Vagina (tissue), 2 donors: ENCODE measurements at regions not wholly inside any gene's neighbourhood (a gene's known extent, or its start where the extent isn't known, plus 50 kb on each side); places are given as distances from the start of the nearest gene placed in this dataset.

Experiments used
- DNase-seq, 2 donors: peaks; one replicate each; pipeline ENCODE4 v3.0.0-alpha.2; 2017; ENCODE audit errors: extremely low spot score in 2 of 2
- H3K27ac ChIP-seq: fragments of 200-600 bp; sonication (generic); one replicate; pipeline ENCODE4 v1.5.1; 2019
- H3K27me3 ChIP-seq: fragments of 200-600 bp; sonication (generic); one replicate; pipeline ENCODE4 v1.5.1; 2019
- H3K36me3 ChIP-seq, 2 donors: fragments of 200-600 bp; sonication (generic); one replicate each; pipeline ENCODE4 v1.5.1; 2017 to 2019
- H3K4me1 ChIP-seq: fragments of 200-600 bp; sonication (generic); one replicate; pipeline ENCODE4 v1.5.1; 2019
- H3K4me3 ChIP-seq, 2 donors: fragments of 200-600 bp; sonication (generic); 1 replicate in 1 of 2; 2 replicates in 1 of 2; pipeline ENCODE4 v1.5.1; 2016 to 2019
- H3K9me3 ChIP-seq: fragments of 200-600 bp; sonication (generic); one replicate; pipeline ENCODE4 v1.5.1; 2019
- CTCF ChIP-seq, 3 experiments: fragments of 450-650 bp in 2 of 3; fragments of 200-600 bp in 1 of 3; sonication (generic) in 1 of 3; IDR thresholded peaks; one replicate each; pipeline ENCODE4 v1.5.1; 2017 to 2019; ENCODE audit warnings: antibody characterized with exemption in 3 of 3, mild to moderate bottlenecking in 2 of 3, moderate library complexity in 2 of 3
- POLR2A ChIP-seq, 2 donors: fragments of 450-650 bp; IDR thresholded peaks; one replicate each; pipeline ENCODE4 v1.6.1; 2017; ENCODE audit warnings: antibody characterized with exemption in 2 of 2, mild to moderate bottlenecking in 2 of 2, moderate library complexity in 2 of 2
- POLR2AphosphoS5 ChIP-seq, 2 donors: sonication (generic); formaldehyde crosslinking; IDR thresholded peaks; one replicate each; pipeline ENCODE4 v1.9.0; 2017; ENCODE audit warnings: antibody characterized with exemption in 2 of 2, mild to moderate bottlenecking in 2 of 2, low read depth in 1 of 2; ENCODE audit not compliant: insufficient read depth in 1 of 2
- intact Hi-C: fragments of 100-400 bp; cut with DNase I; formaldehyde crosslinking; loops from one replicate; pipeline ENCODE4 v1.15.1; 2023

- intact Hi-C loops: no loop called here
- Histone ChIP-seq H3K27ac (no peak overlapping the region), H3K9me3 (no peaks in the 10 kb centered on the region), H3K36me3 (no peaks in the 10 kb centered on the region), H3K4me1 (no peaks in the 10 kb centered on the region), H3K27me3 (no peaks in the 10 kb centered on the region), H3K4me3 (no peak overlapping the region)
- TF ChIP-seq POLR2A (IDR thresholded peaks at IDR 0.05) (no peak), CTCF (IDR thresholded peaks at IDR 0.05) (no peak), POLR2AphosphoS5 (IDR thresholded peaks at IDR 0.05; ENCODE audit: insufficient read depth in 1 of 2, low read depth in 1 of 2) (no peak)
- DNase-seq: no peak
Measured at GRCh38 chr16:9300252-9300651, 208.8 kb downstream of the HAPSTR1 start.

GRCh38 chr16:9302072-9302471 lies 210.6 kb downstream of the HAPSTR1 start:
- no peak for TF ChIP-seq POLR2A (IDR thresholded peaks at IDR 0.05)
- no peak for TF ChIP-seq CTCF (IDR thresholded peaks at IDR 0.05)
- TF ChIP-seq POLR2AphosphoS5 (IDR thresholded peaks at IDR 0.05; ENCODE audit: insufficient read depth in 1 of 2, low read depth in 1 of 2): no peak
- no peaks in the 10 kb centered on the region for H3K9me3 ChIP-seq
- no peak for DNase-seq
- intact Hi-C loops: no loop called here
- no peaks in the 10 kb centered on the region for H3K4me1 ChIP-seq
- no peaks in the 10 kb centered on the region for H3K36me3 ChIP-seq
- no peaks in the 10 kb centered on the region for H3K27me3 ChIP-seq
- H3K4me3 ChIP-seq: no peak overlapping the region
- H3K27ac ChIP-seq: no peak overlapping the region

- intact Hi-C loops: no loop called here
- Histone ChIP-seq H3K9me3 (no peaks in the 10 kb centered on the region), H3K4me3 (no peak overlapping the region), H3K4me1 (no peaks in the 10 kb centered on the region), H3K27me3 (no peaks in the 10 kb centered on the region), H3K27ac (no peak overlapping the region), H3K36me3 (no peaks in the 10 kb centered on the region)
- no peak for DNase-seq
- TF ChIP-seq POLR2AphosphoS5 (IDR thresholded peaks at IDR 0.05; ENCODE audit: insufficient read depth in 1 of 2, low read depth in 1 of 2): no peak
- no peak for TF ChIP-seq POLR2A (IDR thresholded peaks at IDR 0.05)
- TF ChIP-seq CTCF (IDR thresholded peaks at IDR 0.05): no peak
Measured at GRCh38 chr16:9306753-9307152, 215.3 kb downstream of the HAPSTR1 start.

GRCh38 chr16:9307446-9307845 lies 216.0 kb downstream of the HAPSTR1 start:
- TF ChIP-seq POLR2A (IDR thresholded peaks at IDR 0.05) (no peak), CTCF (IDR thresholded peaks at IDR 0.05) (no peak), POLR2AphosphoS5 (IDR thresholded peaks at IDR 0.05; ENCODE audit: insufficient read depth in 1 of 2, low read depth in 1 of 2) (no peak)
- no peak overlapping the region for H3K4me3 ChIP-seq
- H3K4me1 ChIP-seq: no peaks in the 10 kb centered on the region
- H3K9me3 ChIP-seq: no peaks in the 10 kb centered on the region
- no peaks in the 10 kb centered on the region for H3K27me3 ChIP-seq
- intact Hi-C loops: no loop called here
- DNase-seq: no peak
- H3K36me3 ChIP-seq: no peaks in the 10 kb centered on the region
- no peak overlapping the region for H3K27ac ChIP-seq

GRCh38 chr16:9308356-9308801 lies 216.9 kb downstream of the HAPSTR1 start:
- Histone ChIP-seq H3K4me3 (no peak overlapping the region), H3K36me3 (no peaks in the 10 kb centered on the region), H3K27me3 (no peaks in the 10 kb centered on the region), H3K9me3 (no peaks in the 10 kb centered on the region), H3K27ac (no peak overlapping the region), H3K4me1 (no peaks in the 10 kb centered on the region)
- intact Hi-C loops: no loop called here
- no peak for TF ChIP-seq POLR2AphosphoS5 (IDR thresholded peaks at IDR 0.05; ENCODE audit: insufficient read depth in 1 of 2, low read depth in 1 of 2)
- TF ChIP-seq POLR2A (IDR thresholded peaks at IDR 0.05): no peak
- no peak for TF ChIP-seq CTCF (IDR thresholded peaks at IDR 0.05)
- no peak for DNase-seq
